ENCODE measurements at regions not wholly inside any gene's neighbourhood (a gene's known extent, or its start where the extent isn't known, plus 50 kb on each side); places are given as distances from the start of the nearest gene placed in this dataset.

- in situ Hi-C loops (cut with HindIII; ENCODE audit: low pct_unique_long_range_greater_than_20kb, low sequenced_read_pairs) (no loop called here), intact Hi-C loops (cut with micrococcal nuclease; ENCODE audit: unreplicated experiment) (no loop called here)
- TF ChIP-seq SIN3A (IDR thresholded peaks at IDR 0.05; ENCODE audit: borderline replicate concordance, insufficient read depth, low read depth, low read length) (no peak), POLR2AphosphoS5 (IDR thresholded peaks at IDR 0.05; ENCODE audit: low read depth, low read length) (no peak), CTCF (IDR thresholded peaks at IDR 0.05) (no peak)
- TF ChIP-seq, protein P1, sequence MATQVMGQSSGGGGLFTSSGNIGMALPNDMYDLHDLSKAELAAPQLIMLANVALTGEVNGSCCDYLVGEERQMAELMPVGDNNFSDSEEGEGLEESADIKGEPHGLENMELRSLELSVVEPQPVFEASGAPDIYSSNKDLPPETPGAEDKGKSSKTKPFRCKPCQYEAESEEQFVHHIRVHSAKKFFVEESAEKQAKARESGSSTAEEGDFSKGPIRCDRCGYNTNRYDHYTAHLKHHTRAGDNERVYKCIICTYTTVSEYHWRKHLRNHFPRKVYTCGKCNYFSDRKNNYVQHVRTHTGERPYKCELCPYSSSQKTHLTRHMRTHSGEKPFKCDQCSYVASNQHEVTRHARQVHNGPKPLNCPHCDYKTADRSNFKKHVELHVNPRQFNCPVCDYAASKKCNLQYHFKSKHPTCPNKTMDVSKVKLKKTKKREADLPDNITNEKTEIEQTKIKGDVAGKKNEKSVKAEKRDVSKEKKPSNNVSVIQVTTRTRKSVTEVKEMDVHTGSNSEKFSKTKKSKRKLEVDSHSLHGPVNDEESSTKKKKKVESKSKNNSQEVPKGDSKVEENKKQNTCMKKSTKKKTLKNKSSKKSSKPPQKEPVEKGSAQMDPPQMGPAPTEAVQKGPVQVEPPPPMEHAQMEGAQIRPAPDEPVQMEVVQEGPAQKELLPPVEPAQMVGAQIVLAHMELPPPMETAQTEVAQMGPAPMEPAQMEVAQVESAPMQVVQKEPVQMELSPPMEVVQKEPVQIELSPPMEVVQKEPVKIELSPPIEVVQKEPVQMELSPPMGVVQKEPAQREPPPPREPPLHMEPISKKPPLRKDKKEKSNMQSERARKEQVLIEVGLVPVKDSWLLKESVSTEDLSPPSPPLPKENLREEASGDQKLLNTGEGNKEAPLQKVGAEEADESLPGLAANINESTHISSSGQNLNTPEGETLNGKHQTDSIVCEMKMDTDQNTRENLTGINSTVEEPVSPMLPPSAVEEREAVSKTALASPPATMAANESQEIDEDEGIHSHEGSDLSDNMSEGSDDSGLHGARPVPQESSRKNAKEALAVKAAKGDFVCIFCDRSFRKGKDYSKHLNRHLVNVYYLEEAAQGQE (IDR thresholded peaks at IDR 0.05; ENCODE audit: insufficient read depth in 1 of 2, low read depth in 2 of 2, low read length in 1 of 2) = no peak
- no peak overlapping the region for H3K27ac ChIP-seq (ENCODE audit: low read length)
- no peaks in the 10 kb centered on the region for H3K36me3 ChIP-seq (ENCODE audit: control insufficient read depth, insufficient read depth, low read length)
- no peaks in the 10 kb centered on the region for H3K9me3 ChIP-seq (ENCODE audit: control insufficient read depth, insufficient read depth, low read depth, low read length)
- CTCF ChIA-PET = no interaction called here
- DNase-seq (ENCODE audit: low read depth, low spot score) (no peak), ATAC-seq (no peak)
- H3K4me3 ChIP-seq (ENCODE audit: low read depth in 2 of 2, low read length in 2 of 2) = no peak overlapping the region
- BruUV-seq (replicated peaks) = no TSS peak
- POLR2A ChIA-PET = interaction anchor here (0.6 kb wide), 1 partner anchor 1083 kb away, joined by 3 read pairs; no protein-coding TSS in a partner anchor
- H3K4me1 ChIP-seq (ENCODE audit: control insufficient read depth, insufficient read depth, low read length) = no peaks in the 10 kb centered on the region
- H3K27me3 ChIP-seq (ENCODE audit: control insufficient read depth, insufficient read depth, low read length) = no peaks in the 10 kb centered on the region
These were observed 149.2 kb upstream of the FUT8 start for GRCh38 chr14:65263177-65263788.

DNA sequence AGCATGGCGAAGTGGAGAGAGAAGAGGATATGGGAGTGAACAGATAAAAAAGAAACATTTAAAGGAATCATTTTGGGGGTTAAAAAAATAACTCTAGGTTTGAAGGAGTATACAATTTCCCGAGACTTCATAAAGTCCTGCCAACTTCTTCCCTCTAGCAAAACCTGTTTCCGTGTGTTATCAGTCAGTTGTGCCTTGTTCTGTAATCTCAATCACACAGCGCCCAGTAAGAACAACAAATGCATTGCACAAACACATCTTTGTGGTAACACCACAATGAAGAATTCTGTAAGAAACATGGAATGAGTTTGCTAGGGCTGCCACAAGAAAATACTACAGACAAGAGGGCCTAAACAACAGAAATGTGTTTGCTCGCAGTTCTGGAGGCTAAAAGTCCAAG, 144.7 kb upstream of the FUT8 start:
- CTCF ChIA-PET = no interaction called here
- Histone ChIP-seq H3K27me3 (ENCODE audit: control insufficient read depth, insufficient read depth, low read length) (no peaks in the 10 kb centered on the region), H3K4me3 (ENCODE audit: low read depth in 2 of 2, low read length in 2 of 2) (no peak overlapping the region), H3K4me1 (ENCODE audit: control insufficient read depth, insufficient read depth, low read length) (no peaks in the 10 kb centered on the region), H3K9me3 (ENCODE audit: control insufficient read depth, insufficient read depth, low read depth, low read length) (no peaks in the 10 kb centered on the region), H3K36me3 (ENCODE audit: control insufficient read depth, insufficient read depth, low read length) (no peaks in the 10 kb centered on the region), H3K27ac (ENCODE audit: low read length) (no peak overlapping the region)
- POLR2A ChIA-PET = interaction anchor here (0.6 kb wide), 1 partner anchor 10 kb away, joined by 6 read pairs; no protein-coding TSS in a partner anchor
- intact Hi-C loops (cut with micrococcal nuclease; ENCODE audit: unreplicated experiment) (no loop called here), in situ Hi-C loops (cut with HindIII; ENCODE audit: low pct_unique_long_range_greater_than_20kb, low sequenced_read_pairs) (no loop called here)
- no TSS peak for BruUV-seq (replicated peaks)
- ATAC-seq (no peak), DNase-seq (ENCODE audit: low read depth, low spot score) (no peak)
- TF ChIP-seq SIN3A (IDR thresholded peaks at IDR 0.05; ENCODE audit: borderline replicate concordance, insufficient read depth, low read depth, low read length) (no peak), POLR2AphosphoS5 (IDR thresholded peaks at IDR 0.05; ENCODE audit: low read depth, low read length) (no peak), TCF7L2 (IDR thresholded peaks at IDR 0.05; ENCODE audit: low read depth, low read length) (no peak), CTCF (IDR thresholded peaks at IDR 0.05) (no peak)
- TF ChIP-seq, protein P1 (IDR thresholded peaks at IDR 0.05; ENCODE audit: insufficient read depth in 1 of 2, low read depth in 2 of 2, low read length in 1 of 2) = no peak

Data from Panc1 (cell line).